ENCODE measurements at regions not wholly inside any gene's neighbourhood (a gene's known extent, or its start where the extent isn't known, plus 50 kb on each side); places are given as distances from the start of the nearest gene placed in this dataset.

DNA sequence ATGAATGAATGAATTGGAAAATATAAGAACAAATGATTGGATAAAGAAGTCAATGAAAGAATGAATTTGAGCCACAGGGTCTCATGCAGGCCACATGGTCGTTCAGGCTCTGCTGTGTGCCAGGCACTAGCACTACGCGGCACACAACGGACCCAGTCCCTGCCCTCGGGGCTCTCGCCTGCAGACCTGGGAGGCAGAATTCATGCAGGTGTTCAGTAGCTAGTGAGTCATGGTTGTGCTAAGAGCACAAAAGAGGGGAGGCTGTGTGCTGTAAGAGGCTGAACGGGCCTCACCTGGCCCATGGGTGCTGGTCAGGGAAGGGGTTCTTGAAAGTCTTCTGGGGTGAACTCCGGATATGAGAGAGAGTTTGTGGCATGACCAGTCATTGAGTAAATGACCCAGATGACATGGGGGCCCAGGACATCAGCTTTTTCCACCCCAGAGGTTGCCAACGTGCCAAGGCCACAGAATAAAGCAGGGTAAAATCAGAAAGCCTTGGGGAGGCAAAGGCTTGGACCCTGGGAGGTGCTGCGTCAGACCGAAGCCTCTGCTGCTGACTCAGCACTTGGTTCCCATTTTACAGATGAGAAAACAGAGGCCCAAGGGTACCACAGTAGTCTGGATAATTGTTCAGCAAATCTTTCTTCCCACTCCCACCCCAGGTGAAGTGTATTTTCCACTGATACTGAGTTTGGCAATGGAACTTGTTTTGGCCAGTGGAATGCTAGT lies 264.3 kb upstream of the MVB12B start:
- Histone ChIP-seq H3K36me3 (ENCODE audit: control insufficient read depth, insufficient read depth, low read length) (no peaks in the 10 kb centered on the region), H3K9me3 (ENCODE audit: control insufficient read depth, insufficient read depth, low read depth, low read length) (no peaks in the 10 kb centered on the region), H3K4me1 (ENCODE audit: control insufficient read depth, extremely low read depth, insufficient read depth, low read length) (no peaks in the 10 kb centered on the region), H3K9ac (ENCODE audit: insufficient read depth, low read length) (no peak overlapping the region), H2AFZ (ENCODE audit: low read length) (no peak overlapping the region), H3K4me3 (replicated peaks in 1 of 4; ENCODE audit: control extremely low read depth in 1 of 4, insufficient read depth in 1 of 4, low read depth in 3 of 4, low read length in 4 of 4) (no peak overlapping the region), H3K79me2 (ENCODE audit: control insufficient read depth, insufficient read depth, low read length) (no peaks in the 10 kb centered on the region), H4K20me1 (ENCODE audit: control insufficient read depth, extremely low read depth, insufficient read depth, low read length) (no peaks in the 10 kb centered on the region), H3K27ac (ENCODE audit: insufficient read depth, low read length) (no peak overlapping the region), H3K4me2 (ENCODE audit: extremely low read depth, insufficient read depth, low read length) (no peak overlapping the region), H3K27me3 (ENCODE audit: control insufficient read depth, insufficient read depth, low read length) (peaks cover 10% of the 10 kb centered on the region)
- TF ChIP-seq EZH2 (IDR thresholded peaks at IDR 0.05; ENCODE audit: low read length, missing control alignments), result no peak
- TF ChIP-seq, protein P1, sequence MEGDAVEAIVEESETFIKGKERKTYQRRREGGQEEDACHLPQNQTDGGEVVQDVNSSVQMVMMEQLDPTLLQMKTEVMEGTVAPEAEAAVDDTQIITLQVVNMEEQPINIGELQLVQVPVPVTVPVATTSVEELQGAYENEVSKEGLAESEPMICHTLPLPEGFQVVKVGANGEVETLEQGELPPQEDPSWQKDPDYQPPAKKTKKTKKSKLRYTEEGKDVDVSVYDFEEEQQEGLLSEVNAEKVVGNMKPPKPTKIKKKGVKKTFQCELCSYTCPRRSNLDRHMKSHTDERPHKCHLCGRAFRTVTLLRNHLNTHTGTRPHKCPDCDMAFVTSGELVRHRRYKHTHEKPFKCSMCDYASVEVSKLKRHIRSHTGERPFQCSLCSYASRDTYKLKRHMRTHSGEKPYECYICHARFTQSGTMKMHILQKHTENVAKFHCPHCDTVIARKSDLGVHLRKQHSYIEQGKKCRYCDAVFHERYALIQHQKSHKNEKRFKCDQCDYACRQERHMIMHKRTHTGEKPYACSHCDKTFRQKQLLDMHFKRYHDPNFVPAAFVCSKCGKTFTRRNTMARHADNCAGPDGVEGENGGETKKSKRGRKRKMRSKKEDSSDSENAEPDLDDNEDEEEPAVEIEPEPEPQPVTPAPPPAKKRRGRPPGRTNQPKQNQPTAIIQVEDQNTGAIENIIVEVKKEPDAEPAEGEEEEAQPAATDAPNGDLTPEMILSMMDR (conservative IDR thresholded peaks at IDR 0.05 in 1 of 2, IDR thresholded peaks at IDR 0.05 in 1 of 2; ENCODE audit: low read depth in 1 of 2, low read length in 2 of 2), result no peak
- DNase-seq (ENCODE audit: low read depth in 2 of 2), result no peak

DNA sequence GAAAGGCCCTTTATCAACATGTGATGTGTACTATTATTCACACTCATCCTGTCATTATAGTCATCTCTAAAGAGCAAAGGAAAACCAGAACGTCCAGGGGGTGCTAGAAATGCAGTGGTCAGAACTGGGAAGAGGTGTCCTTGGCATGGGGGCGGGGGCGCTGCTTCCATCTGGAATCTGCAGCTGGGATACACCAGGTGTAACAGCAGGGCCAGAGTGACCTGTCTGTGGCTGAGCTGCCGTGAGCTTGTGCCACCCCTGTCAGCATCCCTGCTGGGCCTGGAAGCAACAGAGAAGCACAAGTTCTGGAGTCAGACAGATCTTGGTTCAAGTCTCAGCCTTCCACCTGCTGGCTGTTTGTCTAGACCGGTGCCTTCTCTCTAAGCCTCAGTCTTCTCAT lies 263.3 kb upstream of the MVB12B start:
- Histone ChIP-seq H3K9ac (ENCODE audit: insufficient read depth, low read length) (no peak overlapping the region), H3K4me2 (ENCODE audit: extremely low read depth, insufficient read depth, low read length) (no peak overlapping the region), H3K4me1 (ENCODE audit: control insufficient read depth, extremely low read depth, insufficient read depth, low read length) (no peaks in the 10 kb centered on the region), H3K27me3 (ENCODE audit: control insufficient read depth, insufficient read depth, low read length) (peaks cover 3% of the 10 kb centered on the region), H3K9me3 (ENCODE audit: control insufficient read depth, insufficient read depth, low read depth, low read length) (no peaks in the 10 kb centered on the region), H4K20me1 (ENCODE audit: control insufficient read depth, extremely low read depth, insufficient read depth, low read length) (no peaks in the 10 kb centered on the region), H3K4me3 (replicated peaks in 1 of 4; ENCODE audit: control extremely low read depth in 1 of 4, insufficient read depth in 1 of 4, low read depth in 3 of 4, low read length in 4 of 4) (no peak overlapping the region), H2AFZ (ENCODE audit: low read length) (no peak overlapping the region), H3K79me2 (ENCODE audit: control insufficient read depth, insufficient read depth, low read length) (no peaks in the 10 kb centered on the region), H3K27ac (ENCODE audit: insufficient read depth, low read length) (no peak overlapping the region), H3K36me3 (ENCODE audit: control insufficient read depth, insufficient read depth, low read length) (no peaks in the 10 kb centered on the region)
- TF ChIP-seq EZH2 (IDR thresholded peaks at IDR 0.05; ENCODE audit: low read length, missing control alignments), result no peak
- TF ChIP-seq, protein P1 (conservative IDR thresholded peaks at IDR 0.05 in 1 of 2, IDR thresholded peaks at IDR 0.05 in 1 of 2; ENCODE audit: low read depth in 1 of 2, low read length in 2 of 2), result no peak
- no peak for DNase-seq (ENCODE audit: low read depth in 2 of 2)

DNA sequence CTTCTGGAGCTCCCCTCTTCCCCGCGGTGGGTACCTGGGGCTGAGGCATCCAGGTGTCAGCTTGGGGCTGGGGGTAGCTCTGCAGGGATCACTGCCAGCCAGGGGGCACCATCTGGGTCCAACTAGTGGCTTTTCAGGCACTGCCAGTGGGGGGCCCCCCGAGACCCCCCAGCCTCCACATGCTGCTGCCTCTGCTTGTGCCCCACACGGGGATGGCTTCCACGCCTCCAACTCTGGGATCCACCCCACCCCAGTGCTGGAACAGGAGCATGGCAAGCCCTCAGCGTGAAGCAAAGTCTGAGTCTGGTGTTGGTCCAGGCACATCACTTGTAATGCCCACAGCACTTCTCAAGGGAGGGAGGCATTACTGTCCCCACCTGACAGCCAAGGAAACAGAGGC lies 260.5 kb upstream of the MVB12B start:
- TF ChIP-seq, protein P1 (conservative IDR thresholded peaks at IDR 0.05 in 1 of 2, IDR thresholded peaks at IDR 0.05 in 1 of 2; ENCODE audit: low read depth in 1 of 2, low read length in 2 of 2), result no peak
- no peak for TF ChIP-seq EZH2 (IDR thresholded peaks at IDR 0.05; ENCODE audit: low read length, missing control alignments)
- no peak for DNase-seq (ENCODE audit: low read depth in 2 of 2)
- Histone ChIP-seq H3K27me3 (ENCODE audit: control insufficient read depth, insufficient read depth, low read length) (no peaks in the 10 kb centered on the region), H3K4me2 (ENCODE audit: extremely low read depth, insufficient read depth, low read length) (no peak overlapping the region), H2AFZ (ENCODE audit: low read length) (no peak overlapping the region), H3K9ac (ENCODE audit: insufficient read depth, low read length) (no peak overlapping the region), H3K27ac (ENCODE audit: insufficient read depth, low read length) (no peak overlapping the region), H3K9me3 (ENCODE audit: control insufficient read depth, insufficient read depth, low read depth, low read length) (no peaks in the 10 kb centered on the region), H3K36me3 (ENCODE audit: control insufficient read depth, insufficient read depth, low read length) (no peaks in the 10 kb centered on the region), H4K20me1 (ENCODE audit: control insufficient read depth, extremely low read depth, insufficient read depth, low read length) (no peaks in the 10 kb centered on the region), H3K4me1 (ENCODE audit: control insufficient read depth, extremely low read depth, insufficient read depth, low read length) (no peaks in the 10 kb centered on the region), H3K4me3 (replicated peaks in 1 of 4; ENCODE audit: control extremely low read depth in 1 of 4, insufficient read depth in 1 of 4, low read depth in 3 of 4, low read length in 4 of 4) (no peak overlapping the region), H3K79me2 (ENCODE audit: control insufficient read depth, insufficient read depth, low read length) (no peaks in the 10 kb centered on the region)

All from fibroblast of lung (primary cell).